NCI-H226 (cell line): ENCODE measurements at regions not wholly inside any gene's neighbourhood (a gene's known extent, or its start where the extent isn't known, plus 50 kb on each side); places are given as distances from the start of the nearest gene placed in this dataset.

Experiments
- DNase-seq: peaks from one replicate; pipeline ENCODE4 v3.0.0-alpha.2; 2015

DNA sequence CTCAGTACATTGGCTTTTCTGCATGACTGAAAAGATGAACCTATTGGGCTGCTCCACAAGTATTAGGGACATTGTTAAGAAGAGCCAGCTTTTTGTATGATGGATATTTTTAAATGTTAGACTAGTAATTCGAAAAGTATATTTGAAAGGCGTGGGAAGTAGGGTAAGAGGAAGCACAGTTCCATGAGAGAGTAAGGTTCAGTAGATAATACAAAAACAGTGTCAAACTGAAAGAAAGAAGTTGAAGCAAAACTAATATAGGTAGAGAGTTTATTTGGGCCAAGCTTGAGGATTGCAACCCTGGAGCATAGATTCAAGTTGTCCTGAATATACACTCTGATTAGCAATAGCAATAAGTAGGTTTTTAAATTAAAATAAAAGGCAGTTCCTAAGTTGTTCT lies 193.9 kb downstream of the RASSF9 start:
- DNase-seq: no peak

DNA sequence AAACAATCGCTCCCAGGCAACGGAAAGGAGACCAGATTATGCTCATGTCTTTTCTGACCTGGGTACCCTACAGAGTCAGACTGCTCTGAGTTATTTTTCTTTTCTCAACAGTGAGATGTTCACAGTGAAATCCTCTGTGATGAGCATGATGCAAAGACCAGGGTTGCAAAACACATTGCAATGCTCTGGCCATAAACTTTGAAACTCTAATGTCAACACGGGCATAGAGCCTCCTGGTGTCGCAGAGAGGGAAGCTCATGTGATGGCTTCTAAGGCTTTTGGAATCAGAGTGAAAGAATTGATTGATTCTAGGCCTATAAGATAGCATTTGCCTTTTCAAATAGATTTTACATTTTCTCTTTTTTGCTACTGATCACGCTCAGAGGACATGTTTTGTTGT lies 193.4 kb downstream of the RASSF9 start:
- peak; percentile 26 for DNase-seq

DNA sequence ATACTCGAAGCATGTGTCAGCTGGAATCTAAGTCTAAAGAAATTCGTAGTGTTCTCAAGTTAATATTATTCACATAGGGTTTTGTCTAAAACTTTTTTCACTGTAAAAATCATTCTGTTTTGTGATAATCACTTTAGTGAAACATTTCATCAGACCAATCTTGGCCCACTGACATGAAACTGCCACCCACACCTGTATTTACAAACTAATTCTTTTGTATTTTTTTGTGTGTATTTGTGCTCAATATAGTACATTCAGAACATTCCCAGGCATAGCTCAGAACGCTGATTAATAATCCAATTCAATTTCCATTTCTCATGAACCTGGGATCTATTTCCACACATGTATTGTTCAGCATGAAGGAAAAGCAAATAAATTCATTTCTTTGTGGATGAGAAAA lies 191.7 kb downstream of the RASSF9 start:
- no peak for DNase-seq

- DNase-seq: no peak
These were observed 182.3 kb downstream of the RASSF9 start for GRCh38 chr12:85653731-85654455.

- no peak for DNase-seq
These were observed 181.8 kb downstream of the RASSF9 start for GRCh38 chr12:85654456-85654840.

- no peak for DNase-seq
These were observed 179.6 kb downstream of the RASSF9 start for GRCh38 chr12:85656561-85656960.

DNA sequence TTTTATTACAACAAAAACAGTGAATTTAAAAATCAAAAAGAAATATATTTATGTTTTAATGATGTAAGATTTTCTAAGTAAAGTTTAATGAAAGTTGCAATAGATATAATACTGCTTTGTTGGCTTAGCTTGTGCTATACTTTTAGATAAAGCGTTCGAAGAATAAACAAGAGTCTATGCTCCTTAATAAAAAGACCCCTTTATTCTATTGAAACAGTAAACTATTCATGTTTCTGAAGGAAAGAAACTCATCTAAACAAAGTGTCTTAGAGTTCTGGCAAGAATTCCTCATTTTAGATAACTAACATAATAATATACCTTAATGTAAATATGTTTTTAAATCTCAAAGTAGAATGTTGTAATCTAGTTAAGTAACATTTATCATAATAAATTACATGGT lies 179.0 kb downstream of the RASSF9 start:
- DNase-seq: no peak

DNA sequence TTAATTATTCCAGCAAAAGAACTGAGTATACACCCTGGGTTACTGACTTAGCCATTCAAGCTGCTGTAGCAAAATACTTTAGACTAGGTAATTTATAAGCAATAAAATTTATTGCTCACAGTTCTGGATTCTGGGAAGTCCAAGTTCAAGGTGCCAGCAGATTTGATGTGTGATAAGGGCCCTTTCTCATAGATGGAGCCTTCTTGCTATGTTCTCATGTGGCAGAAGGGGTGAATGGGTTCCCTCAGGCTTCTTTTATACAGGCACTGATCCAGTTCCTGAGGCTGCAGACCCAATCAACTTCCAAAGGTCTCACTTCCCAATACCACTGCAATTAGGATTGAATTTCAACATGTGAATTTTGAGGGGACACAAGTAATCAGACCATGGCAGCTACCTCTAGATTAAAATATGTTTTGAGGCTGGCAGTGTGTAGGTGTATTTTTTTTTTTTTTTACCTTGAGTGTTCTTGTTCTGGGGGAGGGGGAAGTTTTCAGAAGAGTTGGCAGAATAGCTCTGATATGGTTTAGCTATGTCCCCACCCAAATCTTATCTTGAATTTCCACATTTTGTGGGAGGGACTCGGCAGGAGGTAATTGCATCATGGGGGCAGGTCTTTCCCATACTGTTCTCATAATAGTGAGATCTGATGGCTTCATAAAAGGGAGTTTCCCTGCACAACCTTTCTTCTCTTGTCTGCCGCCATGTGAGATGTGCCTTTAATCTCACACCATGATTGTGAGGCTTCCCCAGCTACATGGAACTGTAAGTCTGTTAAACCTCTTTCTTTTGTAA lies 178.2 kb downstream of the RASSF9 start:
- no peak for DNase-seq

GRCh38 chr12:85659754-85660530 lies 176.3 kb downstream of the RASSF9 start:
- DNase-seq: no peak

- no peak for DNase-seq
These were observed 174.6 kb downstream of the RASSF9 start for GRCh38 chr12:85661461-85662206.

DNA sequence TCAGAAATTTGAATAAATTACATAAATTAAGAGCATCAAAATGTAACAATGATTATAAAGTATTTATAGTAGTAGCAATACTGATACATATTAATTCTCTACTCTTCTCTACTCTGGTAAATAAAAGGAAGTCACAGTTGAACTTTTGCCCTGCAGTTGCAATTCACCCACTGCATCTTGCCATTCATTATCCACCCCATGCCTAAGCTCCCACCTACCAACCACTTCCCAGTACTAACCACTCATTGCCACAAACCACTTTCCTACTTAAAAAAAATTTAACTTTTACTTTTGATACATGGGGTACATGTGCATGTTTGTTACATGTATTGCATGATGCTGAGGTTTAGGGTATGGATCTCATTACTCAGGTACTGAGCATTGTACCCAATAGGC lies 174.0 kb downstream of the RASSF9 start:
- no peak for DNase-seq

- no peak for DNase-seq
These were observed 172.6 kb downstream of the RASSF9 start for GRCh38 chr12:85663631-85664030.

- no peak for DNase-seq
These were observed 171.8 kb downstream of the RASSF9 start for GRCh38 chr12:85664429-85664828.

- DNase-seq: no peak
These were observed 166.3 kb downstream of the RASSF9 start for GRCh38 chr12:85669911-85670310.

- DNase-seq: no peak
These were observed 163.8 kb downstream of the RASSF9 start for GRCh38 chr12:85672436-85672835.

GRCh38 chr12:85673921-85674420 lies 162.2 kb downstream of the RASSF9 start:
- DNase-seq: no peak

DNA sequence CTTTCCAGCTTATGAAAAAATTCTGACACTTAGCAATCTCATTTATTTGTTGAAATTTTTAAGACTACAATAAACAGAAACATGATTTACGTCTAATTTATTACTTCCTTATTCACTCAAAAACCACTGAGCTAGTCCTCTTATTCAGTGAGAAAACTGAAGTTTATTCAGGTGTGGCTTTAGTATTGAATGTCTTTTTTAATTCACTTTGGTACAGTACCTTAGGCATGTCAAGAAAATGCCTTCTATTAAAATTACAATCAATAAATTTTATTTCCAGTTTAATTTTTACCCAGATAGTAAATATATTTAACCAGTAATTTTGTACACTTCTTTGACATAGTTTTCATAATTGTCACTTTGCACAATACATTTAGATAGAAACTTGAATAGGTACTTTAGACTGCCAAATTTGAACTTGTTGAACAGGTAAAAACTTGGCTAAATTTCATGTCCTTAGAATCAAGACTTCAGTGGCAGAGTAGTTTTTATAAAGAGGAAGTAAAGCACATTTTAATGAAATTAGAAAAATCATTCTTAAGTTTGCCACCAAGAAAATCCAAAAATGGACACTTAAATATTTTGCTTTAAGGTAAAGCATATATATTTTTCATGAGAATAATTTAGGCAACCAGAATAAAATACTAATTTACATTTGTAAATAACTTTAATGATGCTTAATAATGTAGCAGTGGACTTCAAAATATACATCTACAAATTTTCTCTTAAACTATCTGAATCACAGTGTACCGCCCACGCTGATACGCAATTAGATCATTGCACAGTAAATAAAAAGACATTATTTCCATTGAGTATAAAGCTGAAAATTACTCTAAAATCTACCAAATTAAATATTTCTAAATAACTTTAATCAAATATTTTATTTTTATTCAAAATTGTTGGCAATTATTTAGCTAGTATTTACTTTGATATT lies 159.1 kb downstream of the RASSF9 start:
- DNase-seq: no peak

- DNase-seq: no peak
These were observed 156.9 kb downstream of the RASSF9 start for GRCh38 chr12:85679296-85679695.

GRCh38 chr12:85680881-85681280 lies 155.3 kb downstream of the RASSF9 start:
- DNase-seq: no peak

- DNase-seq: no peak
These were observed 154.9 kb downstream of the RASSF9 start for GRCh38 chr12:85681333-85681732.

DNA sequence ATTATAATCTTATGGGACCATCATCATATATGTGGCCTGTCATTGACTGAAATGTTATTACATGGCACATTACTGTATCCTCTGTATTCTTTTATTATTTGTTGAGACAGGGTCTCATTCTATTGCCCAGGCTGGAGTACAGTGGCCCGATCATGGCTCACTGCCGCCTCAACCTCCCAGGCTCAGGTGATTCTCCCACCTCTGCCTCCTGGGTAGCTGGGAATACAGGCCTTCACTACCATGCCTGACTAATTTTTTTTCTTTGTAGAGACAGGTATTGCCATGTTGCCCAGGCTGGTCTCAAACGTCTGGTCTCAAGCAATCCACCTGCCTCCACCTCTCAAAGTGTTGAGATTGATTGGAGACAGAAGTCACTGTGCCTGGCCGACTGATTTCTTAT lies 153.2 kb downstream of the RASSF9 start:
- DNase-seq: no peak

DNA sequence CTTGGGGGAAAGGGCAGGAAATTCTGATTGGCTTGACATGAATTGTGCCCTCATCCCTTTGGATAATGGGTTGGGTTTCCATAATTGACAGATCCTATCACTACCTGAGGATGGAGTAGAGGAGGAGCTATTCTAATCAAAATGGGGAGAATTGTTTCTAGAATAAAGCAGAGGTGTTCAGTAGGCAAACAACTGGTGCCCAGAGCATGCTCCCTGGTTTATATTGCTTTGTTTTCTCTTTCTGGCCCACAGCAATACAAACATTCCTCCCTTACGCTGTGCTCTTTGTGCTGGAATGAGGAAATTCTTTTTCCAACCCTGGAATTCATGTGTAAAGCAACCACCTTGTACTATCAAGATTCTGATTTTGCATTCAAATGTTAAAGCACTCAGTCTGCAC lies 147.4 kb downstream of the RASSF9 start:
- peak; percentile 39 for DNase-seq
